ENCODE measurements at regions not wholly inside any gene's neighbourhood (a gene's known extent, or its start where the extent isn't known, plus 50 kb on each side); places are given as distances from the start of the nearest gene placed in this dataset.

- no peak for TF ChIP-seq CTCF (IDR thresholded peaks at IDR 0.05)
- no peak for TF ChIP-seq POLR2A (IDR thresholded peaks at IDR 0.05)
Observed at GRCh38 chr14:42947991-42948390, 1341.3 kb downstream of the LRFN5 start.
